DOHH2 (cell line): ENCODE measurements at regions not wholly inside any gene's neighbourhood (a gene's known extent, or its start where the extent isn't known, plus 50 kb on each side); places are given as distances from the start of the nearest gene placed in this dataset.

ENCODE experiments used
- H3F3A ChIP-seq: fragments of 200-600 bp; sonication (generic), shearing (Covaris generic); 2 replicates; pipeline ENCODE4 v1.6.0; 2016; ENCODE audit warnings: antibody characterized with exemption, mild to moderate bottlenecking; ENCODE audit not compliant: control insufficient read depth, insufficient read depth
- H3K27ac ChIP-seq: fragments of 200-600 bp; sonication (generic); 2 replicates; pipeline ENCODE4 v1.5.1; 2014; ENCODE audit warnings: low read depth, mild to moderate bottlenecking, low read length, moderate library complexity
- H3K27me3 ChIP-seq: fragments of 200-600 bp; sonication (generic); 2 replicates; pipeline ENCODE4 v1.6.1; 2014; ENCODE audit warnings: mild to moderate bottlenecking, low read length, mixed read lengths; ENCODE audit not compliant: control insufficient read depth
- H3K36me3 ChIP-seq: fragments of 200-600 bp; sonication (generic); 2 replicates; pipeline ENCODE4 v1.6.1; 2014; ENCODE audit warnings: mild to moderate bottlenecking, low read length, moderate library complexity, mixed read lengths; ENCODE audit not compliant: control insufficient read depth
- H3K4me1 ChIP-seq: fragments of 200-600 bp; sonication (generic); 2 replicates; pipeline ENCODE4 v1.6.1; 2014; ENCODE audit warnings: mild to moderate bottlenecking, low read length, mixed read lengths; ENCODE audit not compliant: control insufficient read depth
- H3K4me2 ChIP-seq: fragments of 200-600 bp; sonication (generic); 2 replicates; pipeline ENCODE4 v1.6.0; 2014; ENCODE audit warnings: mild to moderate bottlenecking, low read length, moderate library complexity
- H3K4me3 ChIP-seq: fragments of 200-600 bp; sonication (generic); 2 replicates; pipeline ENCODE4 v1.5.1; 2014; ENCODE audit warnings: mild to moderate bottlenecking, low read length, mixed read lengths
- H3K79me2 ChIP-seq: fragments of 200-600 bp; sonication (generic); 2 replicates; pipeline ENCODE4 v1.6.1; 2014; ENCODE audit warnings: mild to moderate bottlenecking, low read length, mixed read lengths; ENCODE audit not compliant: control insufficient read depth
- H3K9me2 ChIP-seq: fragments of 200-600 bp; sonication (generic); replicated peaks from 2 replicates; pipeline ENCODE4 v1.6.1; 2014; ENCODE audit warnings: mild to moderate bottlenecking, low read length, mixed read lengths; ENCODE audit not compliant: control insufficient read depth
- H3K9me3 ChIP-seq: fragments of 200-600 bp; sonication (generic); 2 replicates; pipeline ENCODE4 v1.6.1; 2014; ENCODE audit warnings: antibody characterized with exemption, low read length, mixed read lengths; ENCODE audit not compliant: control insufficient read depth, insufficient read depth
- H4K20me1 ChIP-seq: fragments of 200-600 bp; sonication (generic); 2 replicates; pipeline ENCODE4 v1.6.0; 2014; ENCODE audit warnings: low read depth, mild to moderate bottlenecking, antibody characterized with exemption, low read length, moderate library complexity; ENCODE audit not compliant: control insufficient read depth, insufficient read depth
- EZH2phosphoT487 ChIP-seq: fragments of 200-600 bp; sonication (generic); IDR thresholded peaks from 2 replicates; pipeline ENCODE4 v1.6.1; 2017; ENCODE audit warnings: borderline replicate concordance, mild to moderate bottlenecking, antibody characterized with exemption, low read length, moderate library complexity, mixed read lengths
- TF ChIP-seq, protein P1 (sequence below): fragments of 200-600 bp; sonication (generic); IDR thresholded peaks from one replicate; pipeline ENCODE4 v1.5.1; 2014; ENCODE audit warnings: antibody characterized with exemption, mild to moderate bottlenecking, low read depth, low read length; ENCODE audit not compliant: poor library complexity, severe bottlenecking

DNA sequence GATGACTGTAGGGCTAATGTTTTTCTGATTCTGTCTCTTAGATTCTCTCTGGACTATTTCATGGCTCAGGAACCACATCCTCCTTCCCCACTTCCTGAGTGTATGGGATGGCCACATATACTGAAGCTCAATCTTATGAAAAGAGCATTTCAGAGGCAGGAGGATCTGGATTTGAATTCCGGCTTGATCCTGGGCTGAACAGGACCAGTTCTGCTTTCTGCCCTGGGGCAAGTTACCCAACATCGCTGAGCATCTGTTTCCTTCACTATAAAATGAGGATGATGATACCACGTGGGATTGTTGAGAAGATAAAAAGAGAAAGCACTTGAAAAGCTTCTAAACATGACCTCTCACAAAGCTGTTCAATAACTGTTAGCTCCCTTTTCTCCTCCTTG lies 168.4 kb upstream of the TNFAIP3 start:
- Histone ChIP-seq H4K20me1 (no peaks in the 10 kb centered on the region), H3K27me3 (0 out of 2 replicates have a peak, but pooled peaks cover 4% of the 10 kb centered on the region), H3K4me1 (peaks cover 10% of the 10 kb centered on the region), H3K9me3 (no peaks in the 10 kb centered on the region), H3K79me2 (no peaks in the 10 kb centered on the region), H3K4me3 (no peak overlapping the region), H3K36me3 (no peaks in the 10 kb centered on the region), H3F3A (no peaks in the 10 kb centered on the region), H3K9me2 (no peaks in the 10 kb centered on the region), H3K4me2 (no peak overlapping the region), H3K27ac (no peak overlapping the region)
- TF ChIP-seq, protein P1, sequence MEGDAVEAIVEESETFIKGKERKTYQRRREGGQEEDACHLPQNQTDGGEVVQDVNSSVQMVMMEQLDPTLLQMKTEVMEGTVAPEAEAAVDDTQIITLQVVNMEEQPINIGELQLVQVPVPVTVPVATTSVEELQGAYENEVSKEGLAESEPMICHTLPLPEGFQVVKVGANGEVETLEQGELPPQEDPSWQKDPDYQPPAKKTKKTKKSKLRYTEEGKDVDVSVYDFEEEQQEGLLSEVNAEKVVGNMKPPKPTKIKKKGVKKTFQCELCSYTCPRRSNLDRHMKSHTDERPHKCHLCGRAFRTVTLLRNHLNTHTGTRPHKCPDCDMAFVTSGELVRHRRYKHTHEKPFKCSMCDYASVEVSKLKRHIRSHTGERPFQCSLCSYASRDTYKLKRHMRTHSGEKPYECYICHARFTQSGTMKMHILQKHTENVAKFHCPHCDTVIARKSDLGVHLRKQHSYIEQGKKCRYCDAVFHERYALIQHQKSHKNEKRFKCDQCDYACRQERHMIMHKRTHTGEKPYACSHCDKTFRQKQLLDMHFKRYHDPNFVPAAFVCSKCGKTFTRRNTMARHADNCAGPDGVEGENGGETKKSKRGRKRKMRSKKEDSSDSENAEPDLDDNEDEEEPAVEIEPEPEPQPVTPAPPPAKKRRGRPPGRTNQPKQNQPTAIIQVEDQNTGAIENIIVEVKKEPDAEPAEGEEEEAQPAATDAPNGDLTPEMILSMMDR = no peak
- no peak for TF ChIP-seq EZH2phosphoT487

- peaks cover 10% of the 10 kb centered on the region for H3K4me1 ChIP-seq
- TF ChIP-seq, protein P1 = no peak
- no peak for TF ChIP-seq EZH2phosphoT487
- H3K27ac ChIP-seq = no peak overlapping the region
- H3K9me2 ChIP-seq = no peaks in the 10 kb centered on the region
- H3K79me2 ChIP-seq = no peaks in the 10 kb centered on the region
- 0 out of 2 replicates have a peak, but pooled peaks cover 4% of the 10 kb centered on the region for H3K27me3 ChIP-seq
- H3F3A ChIP-seq = no peaks in the 10 kb centered on the region
- H3K4me3 ChIP-seq = no peak overlapping the region
- H3K4me2 ChIP-seq = no peak overlapping the region
- H4K20me1 ChIP-seq = no peaks in the 10 kb centered on the region
- H3K36me3 ChIP-seq = no peaks in the 10 kb centered on the region
- H3K9me3 ChIP-seq = no peaks in the 10 kb centered on the region
Observed at GRCh38 chr6:137699031-137699683, 167.9 kb upstream of the TNFAIP3 start.

- H4K20me1 ChIP-seq = no peaks in the 10 kb centered on the region
- TF ChIP-seq, protein P1 = no peak
- TF ChIP-seq EZH2phosphoT487 = no peak
- H3K9me3 ChIP-seq = no peaks in the 10 kb centered on the region
- peaks cover 10% of the 10 kb centered on the region for H3K4me1 ChIP-seq
- H3K9me2 ChIP-seq = no peaks in the 10 kb centered on the region
- no peaks in the 10 kb centered on the region for H3F3A ChIP-seq
- H3K27me3 ChIP-seq = 0 out of 2 replicates have a peak, but pooled peaks cover 4% of the 10 kb centered on the region
- H3K36me3 ChIP-seq = no peaks in the 10 kb centered on the region
- H3K79me2 ChIP-seq = no peaks in the 10 kb centered on the region
- no peak overlapping the region for H3K4me3 ChIP-seq
- no peak overlapping the region for H3K4me2 ChIP-seq
- no peak overlapping the region for H3K27ac ChIP-seq
Observed at GRCh38 chr6:137700161-137700560, 166.9 kb upstream of the TNFAIP3 start.
